CD4-positive, alpha-beta T cell treated with Interleukin-10 for 1 hour (primary cell): ENCODE measurements at regions not wholly inside any gene's neighbourhood (a gene's known extent, or its start where the extent isn't known, plus 50 kb on each side); places are given as distances from the start of the nearest gene placed in this dataset.
"Not testable (repeated sequence)": the region's sequence is repeated elsewhere in the genome, so short reads cannot be mapped to it uniquely, and the experiment has no call there.

ENCODE experiments used
- DNase-seq: peaks from one replicate; pipeline ENCODE4 v3.0.0-alpha.2; 2020

DNA sequence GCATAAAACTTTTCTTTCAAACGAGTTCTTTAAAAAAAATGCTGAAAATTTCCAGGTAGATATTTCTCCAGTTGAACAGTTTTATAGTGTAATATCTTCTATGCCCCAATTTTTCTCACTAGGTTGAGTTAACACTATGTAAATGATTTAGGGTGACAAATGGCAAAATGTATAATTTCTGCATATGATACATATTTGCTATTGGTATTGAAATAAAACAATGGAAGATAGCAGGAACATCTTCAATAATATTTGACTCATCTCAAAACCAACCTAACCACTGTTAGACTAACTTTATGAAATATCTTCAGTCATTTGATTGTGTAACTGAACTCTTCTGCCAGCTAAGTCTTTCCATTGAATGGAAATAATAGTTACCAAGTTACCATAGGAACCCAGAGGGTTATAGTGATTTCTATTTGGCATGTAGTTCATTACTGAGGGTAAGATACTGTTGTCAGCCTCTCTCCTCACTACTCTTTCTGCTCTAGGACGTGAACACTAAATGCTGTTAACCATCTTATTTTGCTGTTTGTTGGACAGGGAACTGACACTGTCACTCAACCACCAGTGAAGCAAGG, 824.7 kb upstream of the NECTIN3 start:
- no peak for DNase-seq

DNA sequence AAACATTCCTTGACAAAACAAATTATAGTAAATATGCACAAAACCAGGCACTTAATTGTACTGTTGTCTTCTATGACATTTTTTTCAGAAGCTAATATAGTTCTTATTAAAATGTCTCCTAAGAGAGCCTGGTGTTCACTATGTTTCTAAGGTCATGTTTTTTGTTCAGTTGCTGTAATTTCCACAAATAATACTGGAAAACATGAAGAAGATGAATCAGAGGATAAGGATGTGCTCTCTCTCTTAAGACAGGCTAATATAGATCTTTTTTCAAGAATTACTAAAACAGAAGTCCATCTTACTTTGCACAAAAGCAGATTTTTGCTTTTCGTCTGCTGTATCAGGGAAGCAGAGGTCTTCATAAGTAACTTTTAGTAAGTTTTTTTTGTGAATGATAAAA, 823.0 kb upstream of the NECTIN3 start:
- DNase-seq, result no peak

DNA sequence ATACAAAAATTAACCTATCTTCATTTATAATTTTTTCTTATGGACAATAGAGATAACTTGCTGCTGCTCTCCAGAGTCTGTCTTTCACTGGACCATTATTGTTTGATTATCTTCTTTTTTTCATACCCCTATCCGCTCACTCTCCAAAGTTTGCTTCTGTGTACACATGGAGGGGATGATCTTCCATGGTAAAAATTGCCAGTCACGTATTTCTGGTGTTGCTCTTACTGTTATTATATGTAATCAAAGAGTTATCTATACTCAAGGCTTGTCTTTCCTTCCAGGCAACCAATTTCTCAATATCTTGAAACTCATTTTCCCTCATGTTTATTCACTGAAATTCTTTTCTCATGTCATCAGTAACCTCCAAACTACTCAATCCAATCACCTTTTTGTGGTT, 817.8 kb upstream of the NECTIN3 start:
- no peak for DNase-seq

DNA sequence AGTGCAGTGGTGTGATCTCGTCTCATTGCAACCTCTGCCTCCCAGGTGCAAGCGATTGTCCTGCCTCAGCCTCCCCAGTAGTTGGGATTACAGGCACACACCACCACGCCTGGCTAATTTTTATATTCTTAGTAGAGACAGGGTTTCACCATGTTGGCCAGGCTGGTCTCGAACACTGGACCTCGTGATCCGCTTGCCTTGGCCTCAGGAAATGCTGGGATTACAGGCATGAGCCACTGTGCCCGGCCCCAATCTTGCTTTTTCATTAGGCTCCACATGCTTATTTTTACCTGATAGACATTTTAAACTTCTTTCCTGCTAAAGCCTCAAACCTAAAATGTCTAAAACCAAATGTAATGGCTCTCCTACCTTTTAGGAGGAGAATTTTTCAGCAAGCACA, 817.0 kb upstream of the NECTIN3 start:
- DNase-seq, result no peak

DNA sequence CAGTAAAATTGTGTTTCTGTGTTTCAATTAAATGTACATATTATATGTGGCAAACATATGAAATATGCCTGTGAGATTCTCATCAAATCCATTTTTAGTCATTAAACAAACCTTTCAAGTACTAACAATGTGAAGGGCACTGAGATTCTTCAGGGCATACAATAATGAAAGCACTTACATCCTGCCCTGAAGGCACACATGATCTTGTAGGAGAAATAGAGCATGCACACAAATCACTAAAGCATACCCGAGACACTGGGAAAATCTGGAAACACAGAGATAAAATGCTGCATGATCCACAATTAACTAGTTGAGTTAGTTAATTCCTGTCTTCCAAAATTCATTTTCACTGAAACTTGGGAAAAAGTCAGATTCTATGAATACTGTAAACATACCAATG, 810.5 kb upstream of the NECTIN3 start:
- no peak for DNase-seq

DNA sequence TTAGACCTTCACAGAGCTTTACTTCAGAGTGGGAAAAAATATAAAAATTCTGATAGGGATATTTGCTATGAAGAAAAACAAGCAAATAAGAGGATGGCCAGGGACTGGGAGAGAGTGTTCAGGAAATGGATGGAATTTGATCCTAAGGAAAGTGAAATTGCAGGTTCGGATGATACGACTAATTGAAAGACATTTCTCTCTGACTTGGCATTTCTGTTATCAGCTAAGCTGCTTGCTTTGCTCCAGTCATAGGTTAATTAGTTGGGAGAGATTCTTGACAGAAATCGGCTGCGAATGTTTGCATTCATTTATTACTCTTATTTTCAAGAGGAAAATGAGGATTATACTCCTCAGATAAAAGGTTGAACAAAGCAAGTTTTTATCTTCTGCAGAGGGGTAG, 808.7 kb upstream of the NECTIN3 start:
- no peak for DNase-seq

DNA sequence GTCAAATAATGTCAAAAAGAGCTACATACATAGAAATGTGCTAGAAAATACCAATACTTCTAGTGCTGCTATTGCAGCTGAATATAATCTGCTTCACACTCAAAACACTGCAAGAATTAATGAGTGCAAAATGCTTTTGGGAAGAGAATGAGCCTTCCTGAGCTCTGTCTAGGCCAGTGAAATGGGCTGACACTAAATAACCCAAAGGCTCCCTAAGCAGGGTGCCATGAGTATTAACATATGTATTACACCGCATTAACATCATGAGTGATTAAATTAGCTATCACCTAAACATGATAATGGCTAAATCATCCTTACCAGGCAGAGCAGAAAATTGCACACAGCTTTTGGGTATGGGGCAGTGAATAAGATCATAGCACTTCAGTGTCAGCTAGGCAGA, 806.3 kb upstream of the NECTIN3 start:
- no peak for DNase-seq

DNA sequence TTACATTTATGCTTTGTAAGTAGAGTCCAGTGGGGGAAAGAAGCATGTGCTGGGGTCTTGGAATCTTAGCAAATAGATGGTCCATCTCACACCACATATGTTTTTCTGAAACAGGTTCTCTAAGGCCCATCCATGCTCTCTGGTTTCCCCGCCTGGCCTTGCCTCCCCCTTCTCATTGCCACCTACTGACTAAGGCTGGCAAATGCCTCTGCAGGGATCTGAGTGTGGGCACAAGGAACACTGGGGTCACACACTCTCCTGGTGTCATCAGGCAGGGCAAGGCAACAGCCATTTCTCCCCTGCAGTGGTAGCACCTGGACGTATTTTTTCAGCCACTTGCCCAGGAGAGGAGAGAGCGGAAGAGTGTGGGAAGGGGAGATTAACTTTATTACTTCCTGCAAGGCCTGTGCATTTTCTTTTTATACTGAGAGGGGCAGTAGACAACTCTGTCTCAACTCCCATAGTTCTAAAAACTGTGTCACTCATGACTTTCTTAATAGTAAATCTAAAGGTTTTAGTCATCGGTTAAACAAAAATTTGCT, 804.2 kb upstream of the NECTIN3 start:
- no peak for DNase-seq

DNA sequence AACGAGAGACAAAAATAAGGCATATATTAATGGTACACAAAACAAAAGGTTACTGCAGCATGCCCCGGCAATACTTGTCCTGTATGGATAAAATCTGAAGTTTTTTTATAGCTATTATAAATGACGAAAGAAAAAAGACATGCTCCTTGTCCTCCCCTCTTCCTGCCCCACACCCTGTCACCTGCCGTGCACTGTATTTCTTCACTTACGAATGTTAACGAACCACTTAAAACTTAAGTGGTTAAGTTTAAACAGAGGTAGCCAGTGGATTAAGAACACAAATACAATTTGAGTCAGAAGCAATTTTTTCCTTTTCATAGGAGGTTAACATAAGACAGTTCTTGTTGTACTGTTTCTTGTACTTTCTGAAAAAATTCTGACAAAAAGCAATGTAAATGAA, 799.1 kb upstream of the NECTIN3 start:
- no peak for DNase-seq

DNA sequence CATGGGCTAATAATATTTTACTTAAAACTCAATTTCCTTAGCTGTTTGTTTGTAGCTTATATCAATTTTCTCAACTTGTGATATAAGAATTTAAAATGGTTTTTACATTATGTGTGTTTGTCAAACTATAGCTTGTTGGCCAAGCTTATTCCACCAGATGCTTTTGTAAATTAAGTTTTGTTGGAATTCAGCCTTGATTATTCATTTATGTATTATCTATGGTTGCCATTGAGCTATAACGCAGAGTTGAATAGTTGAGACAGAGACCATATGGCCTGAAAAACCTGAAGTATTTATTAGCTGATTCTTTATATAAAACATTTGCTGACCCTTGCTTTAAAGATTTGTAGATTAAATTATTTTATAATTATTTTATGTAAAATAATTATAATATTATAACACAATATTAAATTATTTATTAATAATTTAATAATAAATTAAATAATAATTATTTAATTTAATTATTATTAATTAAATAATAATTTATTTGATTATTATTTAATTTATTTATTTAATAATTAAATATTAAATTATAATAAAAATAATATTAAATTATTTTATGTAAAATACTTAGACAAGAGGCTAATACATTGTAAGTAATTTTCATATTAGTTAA, 779.6 kb upstream of the NECTIN3 start:
- no peak for DNase-seq

DNA sequence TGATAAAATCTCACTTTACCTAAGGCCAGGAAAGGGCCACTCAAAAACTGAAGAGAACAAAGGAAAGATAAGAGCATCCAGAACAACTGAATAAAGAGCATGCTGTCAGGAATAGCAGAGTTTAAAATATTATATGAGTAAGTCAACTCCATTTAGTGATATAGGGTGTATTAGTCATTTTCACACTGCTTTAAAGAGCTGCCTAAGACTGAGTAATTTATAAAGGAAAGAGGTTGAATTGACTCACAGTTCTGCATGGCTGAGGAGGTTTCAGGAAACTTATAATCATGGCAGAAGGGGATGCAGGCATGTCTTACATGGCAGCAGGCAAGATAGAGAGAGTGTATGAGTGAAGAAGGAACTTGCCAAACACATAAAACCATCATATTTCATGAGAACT, 778.0 kb upstream of the NECTIN3 start:
- no peak for DNase-seq

DNA sequence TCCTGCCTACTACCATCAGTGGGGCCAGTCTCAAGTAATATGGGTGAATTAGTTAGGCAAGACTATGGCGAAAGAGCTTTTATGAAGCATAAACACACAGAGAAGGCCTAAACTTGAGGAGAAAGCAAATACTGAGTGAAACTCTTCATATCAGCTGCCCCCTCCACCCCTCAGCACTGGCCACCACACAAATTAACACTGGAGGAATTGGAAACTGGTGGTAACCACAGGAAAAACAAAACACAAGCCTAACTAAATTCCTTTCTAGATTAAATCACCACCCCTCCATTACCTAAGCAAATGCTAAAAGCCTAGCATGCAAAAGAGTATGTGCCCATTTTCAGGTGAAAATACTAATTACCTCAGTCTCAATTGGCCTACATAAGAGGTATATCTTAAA, 774.7 kb upstream of the NECTIN3 start:
- DNase-seq, result no peak

DNA sequence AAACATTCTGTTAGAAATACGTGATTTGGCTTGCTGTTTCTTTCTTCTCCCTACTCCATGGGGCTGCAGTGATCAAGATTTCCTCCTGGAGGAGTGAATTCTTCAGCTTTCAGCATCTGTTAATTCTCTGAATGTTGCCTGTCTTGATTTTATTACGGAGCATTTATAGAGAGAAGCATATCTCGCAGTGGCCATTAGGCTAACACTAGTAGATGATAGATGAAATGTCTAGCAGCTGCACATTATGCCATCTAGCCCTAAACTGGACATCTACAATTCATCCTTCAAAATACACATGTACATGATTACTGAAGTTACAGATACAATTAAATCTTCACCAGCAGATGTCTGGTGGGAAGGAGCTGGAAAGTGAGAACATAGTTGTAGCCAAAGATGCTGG, 769.8 kb upstream of the NECTIN3 start:
- DNase-seq, result no peak

DNA sequence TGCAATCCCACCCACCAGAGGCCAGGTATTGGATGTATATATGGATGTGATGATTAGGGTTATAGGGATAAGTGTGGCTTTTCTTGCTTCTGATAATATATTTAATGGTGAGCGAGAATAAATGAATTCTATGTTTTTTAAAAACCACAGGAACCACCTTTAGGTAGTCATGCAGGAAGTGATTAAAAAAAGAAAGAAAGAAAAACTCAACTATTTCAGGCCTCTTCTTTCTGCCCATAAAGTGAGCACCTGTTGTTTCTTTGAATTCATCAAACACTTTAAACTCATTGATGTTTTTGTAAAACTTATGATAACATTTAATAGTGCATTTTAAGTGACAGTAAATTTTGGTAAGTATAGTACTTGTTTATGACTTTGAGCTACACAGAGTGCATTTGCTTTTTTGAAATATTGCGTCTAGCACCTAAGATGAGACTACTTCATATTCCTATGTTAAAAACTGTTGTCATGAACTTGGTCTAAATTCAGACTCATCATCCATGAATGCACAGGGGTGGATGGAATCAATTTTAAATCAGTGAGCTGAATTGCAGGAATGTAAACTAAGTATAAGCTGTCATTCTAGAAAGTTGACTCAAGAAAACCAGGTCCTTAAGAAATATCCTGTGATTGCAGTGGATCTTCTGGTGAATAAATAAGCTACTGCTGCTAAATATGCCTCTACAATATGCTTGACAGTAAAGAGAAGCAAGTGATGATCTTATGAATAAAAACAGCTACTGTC, 764.4 kb upstream of the NECTIN3 start:
- DNase-seq, result no peak

DNA sequence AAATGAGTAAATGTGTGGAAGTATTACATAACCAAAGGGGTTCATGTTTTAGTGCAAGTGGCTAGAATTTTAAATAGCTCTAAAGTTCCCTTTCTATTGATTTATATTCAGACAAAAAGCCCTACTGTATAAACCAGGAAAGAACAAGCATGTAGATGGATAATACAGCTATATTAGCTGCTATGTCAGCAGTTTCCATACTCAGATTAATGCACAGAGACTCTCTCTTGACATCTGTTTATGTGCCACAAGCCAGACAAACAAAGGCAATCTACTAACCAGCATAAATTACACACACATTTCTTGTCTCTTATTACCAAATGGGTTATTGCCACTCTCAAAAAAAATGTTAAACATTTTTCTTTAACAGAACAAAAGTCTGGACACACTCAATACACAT, 760.1 kb upstream of the NECTIN3 start:
- no peak for DNase-seq

DNA sequence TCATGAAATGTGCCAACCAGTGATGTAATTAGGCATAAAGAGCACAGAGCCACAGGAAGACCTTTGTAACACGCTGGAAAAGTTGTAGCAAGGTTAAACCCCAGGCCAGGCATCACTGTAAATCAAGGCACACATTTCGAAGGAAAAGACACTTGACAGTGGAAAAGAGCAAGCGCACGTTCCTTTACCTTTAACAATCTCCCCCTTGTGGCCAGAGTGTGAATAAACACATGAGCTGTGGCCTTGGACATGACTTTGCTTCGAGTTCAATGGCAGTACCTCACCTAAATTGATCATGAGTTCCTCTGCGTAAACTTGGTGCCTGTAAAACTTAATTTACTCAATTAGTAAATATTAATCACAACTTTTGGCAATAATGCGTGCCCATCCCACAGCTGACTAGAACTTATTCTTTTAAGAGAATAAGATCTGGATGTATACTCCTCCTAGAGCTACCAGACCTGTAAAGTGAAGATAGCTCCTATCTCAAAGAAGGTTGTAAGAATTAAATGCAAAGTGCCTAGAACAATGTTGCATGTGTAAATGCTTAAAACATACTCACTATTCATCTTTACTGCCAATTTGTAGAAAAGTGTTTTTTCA, 757.0 kb upstream of the NECTIN3 start:
- peak; percentile 72 for DNase-seq

DNA sequence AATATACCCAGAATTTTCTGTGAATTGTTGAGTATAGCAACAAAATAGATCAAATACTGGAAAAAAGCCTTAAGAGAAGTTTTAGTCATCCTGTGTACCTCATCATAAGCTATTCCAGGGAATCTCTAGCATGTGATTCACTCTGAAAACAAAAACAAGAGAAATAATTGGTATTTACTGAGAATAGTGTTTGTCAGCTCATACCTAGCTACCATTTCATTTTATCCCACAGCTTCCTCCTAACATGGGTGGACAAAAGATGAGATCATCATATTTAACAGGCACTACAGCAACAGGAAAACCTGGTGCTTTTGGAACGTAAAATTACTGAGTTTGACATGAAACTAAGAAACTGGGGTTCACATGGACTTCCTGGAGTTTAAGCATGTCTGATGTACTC, 753.5 kb upstream of the NECTIN3 start:
- DNase-seq, result no peak

DNA sequence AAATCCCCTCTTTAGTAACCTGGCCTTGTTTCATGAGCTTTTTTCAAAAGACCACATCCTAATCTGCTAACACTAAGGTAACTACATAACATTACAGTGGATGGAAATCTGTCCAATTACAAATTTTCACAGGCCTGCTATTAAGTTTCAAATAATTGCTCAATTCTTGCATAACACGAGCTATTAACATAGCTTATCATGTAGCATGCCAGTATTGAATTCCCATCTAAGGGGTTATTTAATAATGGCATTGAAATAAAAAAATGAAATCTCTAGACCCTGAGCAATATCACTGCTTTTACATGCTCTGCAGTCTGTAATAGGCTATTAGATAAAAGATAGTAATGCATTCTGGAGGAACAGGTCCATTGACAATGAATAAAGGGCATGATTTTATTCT, 748.3 kb upstream of the NECTIN3 start:
- DNase-seq, result no peak

DNA sequence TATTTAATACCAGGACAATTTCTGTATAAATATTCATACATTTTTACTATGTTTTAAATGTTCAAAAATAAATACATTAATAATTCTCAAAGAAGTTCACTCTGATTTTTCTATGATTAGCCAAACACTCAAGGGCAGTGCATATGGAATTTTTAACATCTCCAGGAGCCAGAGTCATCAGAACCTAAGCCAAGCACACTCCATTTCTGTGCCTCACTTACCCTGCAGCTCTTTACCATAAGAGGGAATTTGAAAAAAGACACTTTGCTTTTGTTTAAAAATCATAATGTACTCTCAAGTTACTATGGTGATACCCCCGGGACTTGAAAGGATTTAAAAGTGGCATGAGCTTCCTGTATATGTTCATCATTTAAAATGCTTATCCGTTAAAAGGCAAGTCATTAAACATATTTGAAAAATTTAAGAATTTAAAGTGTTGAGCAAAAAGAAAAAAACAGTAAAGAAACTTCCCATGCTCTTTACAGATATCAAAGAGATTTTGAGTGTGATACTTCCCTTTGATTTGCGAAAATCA, 747.4 kb upstream of the NECTIN3 start:
- DNase-seq, result no peak

DNA sequence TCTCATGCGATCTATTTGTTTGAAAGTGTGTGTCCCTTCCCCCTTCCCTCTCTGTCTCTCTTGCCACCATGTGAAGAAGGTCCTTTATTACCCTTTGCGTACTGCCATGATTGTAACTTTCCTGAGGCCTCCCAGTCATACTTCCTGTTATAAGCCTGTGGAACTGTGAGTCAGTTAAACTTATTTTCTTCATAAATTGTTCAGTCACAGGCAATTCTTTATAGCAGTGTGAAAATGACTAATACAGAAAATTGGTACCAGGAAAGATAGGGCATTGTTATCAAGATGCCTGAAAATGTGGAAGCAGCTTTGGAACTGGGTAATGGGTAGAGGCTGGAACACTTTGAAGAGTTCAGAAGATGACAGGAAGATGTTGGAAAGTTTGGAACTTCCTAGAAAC, 743.7 kb upstream of the NECTIN3 start:
- DNase-seq, result no peak

DNA sequence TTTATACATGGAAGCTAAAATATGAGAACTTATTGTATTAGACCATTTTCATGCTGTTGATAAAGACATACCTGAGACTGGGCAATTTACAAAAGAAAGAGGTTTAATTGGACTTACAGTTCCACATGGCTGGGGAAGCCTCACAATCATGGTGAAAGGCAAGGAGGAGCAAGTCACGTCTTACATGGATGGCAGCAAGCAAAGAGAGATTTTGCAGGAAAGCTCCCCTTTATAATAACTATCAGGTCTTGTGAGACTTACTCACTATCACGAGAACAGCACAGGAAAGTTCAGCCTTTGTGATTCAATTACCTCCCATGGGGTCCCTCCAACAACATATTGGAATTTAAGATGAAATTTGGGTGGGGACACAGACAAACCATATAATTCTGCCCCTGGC, 740.1 kb upstream of the NECTIN3 start:
- not testable (repeated sequence) for DNase-seq

DNA sequence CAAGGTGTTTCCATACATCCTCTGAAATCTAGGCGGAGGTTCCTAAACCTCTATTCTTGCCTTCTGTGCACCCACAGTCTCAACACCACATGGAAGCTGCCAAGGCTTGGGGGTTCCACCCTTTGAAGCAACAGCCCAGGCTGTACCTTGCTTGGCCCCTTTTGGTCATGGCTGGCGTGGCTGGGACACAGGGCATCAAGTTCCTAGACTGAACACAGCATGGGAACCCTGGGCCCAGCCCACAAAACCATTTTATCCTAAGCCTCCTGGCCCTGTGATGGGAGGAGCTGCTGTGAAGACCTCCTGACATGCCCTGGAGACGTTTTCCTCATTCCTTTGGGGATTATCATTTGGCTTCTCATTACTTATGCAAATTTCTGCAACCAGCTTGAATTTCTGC, 739.0 kb upstream of the NECTIN3 start:
- DNase-seq, result no peak

DNA sequence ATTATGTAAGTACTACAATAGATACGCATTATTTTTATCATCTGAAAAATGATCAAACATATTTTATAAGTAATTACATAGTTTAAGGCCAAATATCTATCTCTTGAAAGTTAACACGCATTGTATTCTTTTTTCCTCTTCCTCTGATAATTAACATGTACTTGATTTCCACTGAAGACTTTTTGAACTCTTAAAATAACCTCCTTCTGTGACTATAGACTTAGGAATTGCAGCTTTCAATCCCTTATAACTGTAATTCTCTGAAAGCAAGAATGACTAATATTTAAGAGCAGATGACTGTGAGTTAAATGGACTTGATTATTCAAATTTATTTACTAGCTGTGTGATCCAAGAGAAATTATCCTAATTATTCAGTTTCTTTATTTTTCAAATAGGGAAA, 730.6 kb upstream of the NECTIN3 start:
- no peak for DNase-seq

DNA sequence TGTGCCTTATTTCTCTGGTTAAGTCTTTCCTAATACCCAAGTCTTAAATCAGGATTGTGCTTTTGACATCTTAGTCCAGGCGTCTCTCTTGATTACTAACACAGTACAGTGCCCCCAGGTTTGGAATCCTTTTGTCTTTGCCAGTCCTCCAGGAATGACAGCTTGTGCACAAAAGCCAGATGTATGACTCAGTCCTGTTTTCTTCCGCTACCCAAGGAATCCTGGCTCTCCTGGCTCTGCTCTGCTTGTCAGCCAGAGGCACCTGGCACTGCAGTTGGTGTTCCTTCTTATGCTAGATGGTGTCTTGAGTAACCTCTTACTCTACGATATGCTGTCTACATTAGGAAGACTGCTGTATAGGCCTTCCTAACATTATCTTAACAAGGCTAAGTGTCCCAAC, 728.2 kb upstream of the NECTIN3 start:
- DNase-seq, result no peak
